Right forelimb (tissue), 1 donor: ENCODE measurements at regions not wholly inside any gene's neighbourhood (a gene's known extent, or its start where the extent isn't known, plus 50 kb on each side); places are given as distances from the start of the nearest gene placed in this dataset.

Source experiments
- DNase-seq: peaks from one replicate; pipeline ENCODE4 v3.0.0-alpha.2; 2018

- DNase-seq, result no peak
Observed at GRCh38 chr10:44435196-44435595, 50.3 kb upstream of the CXCL12 start.

GRCh38 chr10:44436240-44436639 lies 51.3 kb upstream of the CXCL12 start:
- DNase-seq, result no peak

GRCh38 chr10:44437840-44438511 lies 53.1 kb upstream of the CXCL12 start:
- no peak for DNase-seq

GRCh38 chr10:44439239-44439957 lies 54.5 kb upstream of the CXCL12 start:
- no peak for DNase-seq

- no peak for DNase-seq
Observed at GRCh38 chr10:44439958-44440244, 55.0 kb upstream of the CXCL12 start.

GRCh38 chr10:44457259-44457658 lies 72.4 kb upstream of the CXCL12 start:
- DNase-seq, result no peak

GRCh38 chr10:44458671-44459413 lies 73.9 kb upstream of the CXCL12 start:
- DNase-seq, result peak; percentile 56

GRCh38 chr10:44459671-44460070 lies 74.8 kb upstream of the CXCL12 start:
- peak; percentile 58 for DNase-seq

GRCh38 chr10:44460416-44460815 lies 75.5 kb upstream of the CXCL12 start:
- peak; percentile 43 for DNase-seq

GRCh38 chr10:44462338-44462914 lies 77.5 kb upstream of the CXCL12 start:
- no peak for DNase-seq

GRCh38 chr10:44463511-44464121 lies 78.7 kb upstream of the CXCL12 start:
- DNase-seq, result peak; percentile 43

- DNase-seq, result no peak
Observed at GRCh38 chr10:44464503-44464902, 79.6 kb upstream of the CXCL12 start.

GRCh38 chr10:44465401-44466115 lies 80.7 kb upstream of the CXCL12 start:
- DNase-seq, result peak; percentile 38

- no peak for DNase-seq
Observed at GRCh38 chr10:44466236-44466635, 81.3 kb upstream of the CXCL12 start.

- no peak for DNase-seq
Observed at GRCh38 chr10:44467090-44467489, 82.2 kb upstream of the CXCL12 start.

GRCh38 chr10:44467900-44468299 lies 83.0 kb upstream of the CXCL12 start:
- DNase-seq, result peak; percentile 32

- no peak for DNase-seq
Observed at GRCh38 chr10:44468525-44468924, 83.6 kb upstream of the CXCL12 start.

- peak; percentile 35 for DNase-seq
Observed at GRCh38 chr10:44468965-44469364, 84.1 kb upstream of the CXCL12 start.

GRCh38 chr10:44470784-44471183 lies 85.9 kb upstream of the CXCL12 start:
- DNase-seq, result peak; percentile 45

GRCh38 chr10:44471410-44471809 lies 86.5 kb upstream of the CXCL12 start:
- peak; percentile 34 for DNase-seq

- DNase-seq, result peak; percentile 35
Observed at GRCh38 chr10:44473146-44473545, 88.2 kb upstream of the CXCL12 start.

GRCh38 chr10:44476409-44477045 lies 91.6 kb upstream of the CXCL12 start:
- DNase-seq, result peak; percentile 55
